RWPE2 (cell line): ENCODE measurements at regions not wholly inside any gene's neighbourhood (a gene's known extent, or its start where the extent isn't known, plus 50 kb on each side); places are given as distances from the start of the nearest gene placed in this dataset.
"Not testable (repeated sequence)": the region's sequence is repeated elsewhere in the genome, so short reads cannot be mapped to it uniquely, and the experiment has no call there.

Experiments
- ATAC-seq: fragments of 200-7000 bp; cut with Tn5 transposase; 3 replicates; pipeline ENCODE4 v1.9.1; 2021; ENCODE audit warnings: low read depth
- DNase-seq: peaks from one replicate; pipeline ENCODE4 v3.0.0-alpha.2; 2020; ENCODE audit warnings: low spot score
- H3K27ac ChIP-seq: fragments of 450-650 bp; 2 replicates; pipeline ENCODE4 v1.5.1; 2017; ENCODE audit warnings: mild to moderate bottlenecking; ENCODE audit not compliant: poor library complexity, severe bottlenecking
- H3K27me3 ChIP-seq: fragments of 250-450 bp; sonication (Bioruptor Pico); 2 replicates; pipeline ENCODE4 v1.5.1; 2021; ENCODE audit warnings: mild to moderate bottlenecking, moderate library complexity; ENCODE audit not compliant: insufficient read depth, poor library complexity, severe bottlenecking
- H3K36me3 ChIP-seq: fragments of 250-450 bp; sonication (Bioruptor Pico); 2 replicates; pipeline ENCODE4 v1.5.1; 2020; ENCODE audit warnings: low read depth, mild to moderate bottlenecking, moderate library complexity
- H3K4me1 ChIP-seq: fragments of 250-450 bp; sonication (Bioruptor Pico); 2 replicates; pipeline ENCODE4 v1.5.1; 2021; ENCODE audit warnings: mild to moderate bottlenecking, moderate library complexity; ENCODE audit not compliant: insufficient read depth, poor library complexity, severe bottlenecking
- H3K4me3 ChIP-seq: fragments of 250-450 bp; sonication (Bioruptor Pico); 2 replicates; pipeline ENCODE4 v1.5.1; 2021; ENCODE audit warnings: mild to moderate bottlenecking, moderate library complexity; ENCODE audit not compliant: severe bottlenecking
- H3K9me3 ChIP-seq: fragments of 250-450 bp; sonication (Bioruptor Pico); 2 replicates; pipeline ENCODE4 v1.5.1; 2021; ENCODE audit warnings: mild to moderate bottlenecking, moderate library complexity; ENCODE audit not compliant: severe bottlenecking
- CTCF ChIP-seq: fragments of 450-650 bp; IDR thresholded peaks from one replicate; pipeline ENCODE4 v1.5.1; 2017; ENCODE audit warnings: mild to moderate bottlenecking, moderate library complexity; ENCODE audit not compliant: poor library complexity, severe bottlenecking

DNA sequence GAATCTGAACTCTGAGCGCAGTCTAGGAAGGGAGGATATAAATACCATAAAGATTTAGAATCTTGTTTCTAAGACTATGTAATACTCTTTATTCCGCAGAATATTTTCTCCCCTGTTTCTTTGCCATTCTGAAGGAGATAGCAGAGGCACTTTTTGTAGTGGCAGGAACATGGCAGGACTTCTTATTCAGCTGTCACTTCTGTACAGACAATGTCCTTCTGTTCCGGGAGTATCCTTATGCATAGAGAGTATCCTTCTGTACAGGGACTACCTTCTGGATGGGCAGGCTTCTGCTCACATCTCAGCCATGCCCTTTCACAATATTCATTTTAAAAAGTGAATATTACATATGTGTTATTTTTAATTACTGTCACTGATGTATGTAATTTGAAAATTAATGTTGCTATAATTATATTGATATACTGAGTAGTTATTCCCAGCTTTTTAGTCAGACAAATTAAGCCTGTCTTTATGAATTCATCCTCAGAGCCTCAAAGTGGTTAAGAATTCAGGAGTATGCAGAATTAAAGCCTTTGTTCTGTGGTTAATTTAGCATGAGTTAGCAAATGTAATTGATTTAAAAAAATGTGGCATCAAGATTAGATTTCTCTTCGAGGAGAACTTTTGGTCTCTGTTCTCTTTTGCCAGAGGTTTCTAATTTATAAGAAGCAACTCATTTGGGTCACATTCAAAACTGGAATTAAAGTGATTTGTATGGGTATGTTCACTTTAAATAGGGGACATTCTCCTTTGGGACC lies 174.4 kb downstream of the FHIP1A start:
- H3K27me3 ChIP-seq: no peaks in the 10 kb centered on the region
- ATAC-seq (no peak), DNase-seq (no peak)
- no peak overlapping the region for H3K4me3 ChIP-seq
- H3K27ac ChIP-seq: no peak overlapping the region
- H3K4me1 ChIP-seq: peaks cover 9% of the 10 kb centered on the region
- H3K9me3 ChIP-seq: no peaks in the 10 kb centered on the region
- H3K36me3 ChIP-seq: peaks cover 16% of the 10 kb centered on the region
- TF ChIP-seq CTCF: no peak

GRCh38 chr4:151584101-151584500 lies 175.1 kb downstream of the FHIP1A start:
- H3K36me3 ChIP-seq: peaks cover 23% of the 10 kb centered on the region
- H3K4me1 ChIP-seq: peaks cover 9% of the 10 kb centered on the region
- H3K4me3 ChIP-seq: no peak overlapping the region
- DNase-seq (no peak), ATAC-seq (peak; percentile 63)
- no peaks in the 10 kb centered on the region for H3K9me3 ChIP-seq
- H3K27ac ChIP-seq: no peak overlapping the region
- H3K27me3 ChIP-seq: no peaks in the 10 kb centered on the region
- TF ChIP-seq CTCF: no peak

GRCh38 chr4:151595629-151596028 lies 165.2 kb downstream of the GATB start:
- not testable (repeated sequence) for DNase-seq, ATAC-seq, H3K4me1 ChIP-seq, H3K27me3 ChIP-seq, H3K4me3 ChIP-seq, H3K27ac ChIP-seq, H3K9me3 ChIP-seq, H3K36me3 ChIP-seq

DNA sequence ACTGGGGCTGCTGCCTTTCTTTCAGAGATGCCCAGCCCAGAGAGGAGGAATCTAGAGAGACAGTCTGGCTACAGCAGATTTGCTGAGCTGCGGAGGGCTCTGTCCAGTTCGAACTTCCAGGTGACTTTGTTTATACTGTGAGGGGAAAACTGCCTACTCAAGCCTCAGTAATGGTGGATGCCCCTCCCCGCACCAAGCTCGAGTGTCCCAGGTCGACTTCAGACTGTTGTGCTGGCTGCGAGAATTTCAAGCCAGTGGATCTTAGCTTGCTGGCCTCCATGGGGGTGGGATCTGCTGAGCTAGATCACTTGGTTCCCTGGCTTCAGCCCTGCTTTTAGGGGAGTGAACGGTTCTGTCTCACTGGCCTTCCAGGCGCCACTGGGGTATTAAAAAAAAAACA lies 163.1 kb downstream of the GATB start:
- H3K4me3 ChIP-seq, H3K9me3 ChIP-seq, DNase-seq, H3K4me1 ChIP-seq, H3K27me3 ChIP-seq, H3K36me3 ChIP-seq, ATAC-seq, H3K27ac ChIP-seq: not testable (repeated sequence)

- Histone ChIP-seq H3K9me3 (no peaks in the 10 kb centered on the region), H3K4me3 (no peak overlapping the region), H3K27ac (no peak overlapping the region), H3K27me3 (no peaks in the 10 kb centered on the region), H3K4me1 (no peaks in the 10 kb centered on the region), H3K36me3 (no peaks in the 10 kb centered on the region)
- ATAC-seq (no peak), DNase-seq (no peak)
- TF ChIP-seq CTCF: no peak
Observed at GRCh38 chr4:151599863-151600262, 160.9 kb downstream of the GATB start.

- no peak for TF ChIP-seq CTCF
- Histone ChIP-seq H3K9me3 (no peaks in the 10 kb centered on the region), H3K36me3 (no peaks in the 10 kb centered on the region), H3K27me3 (no peaks in the 10 kb centered on the region), H3K4me3 (no peak overlapping the region), H3K27ac (no peak overlapping the region), H3K4me1 (no peaks in the 10 kb centered on the region)
- ATAC-seq: peak; percentile 40; the same call in 1 of the 3 replicates
- DNase-seq: no peak
Observed at GRCh38 chr4:151600432-151600831, 160.4 kb downstream of the GATB start.
